ENCODE measurements at regions not wholly inside any gene's neighbourhood (a gene's known extent, or its start where the extent isn't known, plus 50 kb on each side); places are given as distances from the start of the nearest gene placed in this dataset.
"Not testable (repeated sequence)": the region's sequence is repeated elsewhere in the genome, so short reads cannot be mapped to it uniquely, and the experiment has no call there.

GRCh38 chr10:25808372-25808771, 125.7 kb upstream of the MYO3A start:
- DNase-seq (ENCODE audit: low read depth in 2 of 2): no peak

GRCh38 chr10:25811052-25811685, 122.9 kb upstream of the MYO3A start:
- no peak for DNase-seq (ENCODE audit: low read depth in 2 of 2)

DNA sequence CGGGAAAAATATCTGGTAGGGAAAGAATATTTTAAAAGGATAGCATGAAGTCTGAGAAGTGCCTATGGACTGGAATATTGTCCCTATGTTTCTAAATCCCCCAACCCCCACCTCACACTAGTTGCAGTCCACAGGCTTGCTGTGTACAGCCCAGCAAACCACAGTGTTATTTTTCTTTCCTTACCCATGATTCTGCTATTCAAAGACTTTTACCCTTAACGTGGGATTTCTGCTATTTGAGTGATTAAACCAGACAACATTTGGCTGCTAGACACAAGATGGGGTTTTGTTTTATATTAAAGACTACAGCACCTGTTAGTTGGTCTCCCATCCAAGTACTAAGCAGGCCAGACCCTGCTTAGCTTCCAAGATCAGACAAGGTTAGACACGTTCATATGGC, 120.5 kb upstream of the MYO3A start:
- DNase-seq (ENCODE audit: low read depth in 2 of 2): no peak

GRCh38 chr10:25815236-25815635, 118.8 kb upstream of the MYO3A start:
- no peak for DNase-seq (ENCODE audit: low read depth in 2 of 2)

DNA sequence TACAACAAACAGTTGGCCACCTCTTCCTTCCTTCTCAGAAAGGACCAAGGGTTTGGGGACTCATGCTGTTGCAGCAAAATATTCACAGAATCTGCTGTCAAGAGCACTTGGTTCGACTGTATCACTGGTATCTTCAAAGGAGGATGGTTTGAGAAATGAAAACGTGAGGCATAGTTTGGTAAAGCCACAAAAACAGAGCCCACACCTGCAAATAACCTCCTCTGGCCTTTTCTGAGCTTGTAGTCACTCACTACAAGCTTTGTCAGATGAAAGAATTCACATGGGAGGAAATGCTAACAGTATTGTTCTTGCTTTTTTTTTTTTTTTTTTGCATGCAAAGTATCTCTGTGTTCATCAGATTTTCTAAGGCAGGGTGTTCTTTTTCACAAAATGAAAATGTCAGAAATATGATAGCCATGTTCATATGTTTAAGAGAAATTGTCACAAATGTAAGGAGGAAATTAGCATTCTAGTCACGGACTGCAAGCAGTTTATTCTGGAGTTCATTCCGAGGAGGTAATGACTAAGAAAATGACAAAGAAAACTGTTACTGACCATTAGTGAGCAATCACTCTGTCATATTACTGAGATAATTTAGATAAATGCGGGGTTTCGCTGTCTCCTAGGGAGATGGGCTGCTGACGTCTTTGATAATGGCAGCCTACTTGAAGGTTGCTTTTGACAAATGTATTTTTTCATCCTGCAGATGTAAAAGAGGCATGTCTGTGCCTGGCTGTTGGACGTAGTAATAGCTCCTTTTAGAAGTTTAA, 117.8 kb upstream of the MYO3A start:
- DNase-seq (ENCODE audit: low read depth in 2 of 2): no peak

- DNase-seq (ENCODE audit: low read depth in 2 of 2): no peak
Measured at GRCh38 chr10:25817200-25817599, 116.8 kb upstream of the MYO3A start.

DNA sequence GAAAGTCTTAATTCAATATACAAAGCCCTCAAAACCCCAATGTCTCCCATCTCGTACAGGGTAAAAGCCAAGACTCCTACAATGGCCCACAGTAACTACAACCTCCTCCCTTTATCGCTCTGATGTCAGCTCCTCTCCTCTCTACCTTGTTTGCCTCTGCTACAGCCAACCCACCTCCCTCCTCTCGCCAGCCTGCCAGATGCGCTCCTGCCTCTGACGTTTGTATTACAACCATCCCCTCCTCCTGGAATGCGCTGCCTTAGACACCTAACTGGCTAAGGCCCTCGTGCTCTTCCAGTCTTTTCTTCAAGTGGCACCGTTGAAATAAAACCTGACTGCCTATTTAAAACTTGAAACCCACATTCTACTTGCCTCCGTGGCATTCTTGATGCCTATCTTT, 115.3 kb upstream of the MYO3A start:
- DNase-seq (ENCODE audit: low read depth in 2 of 2): no peak

DNA sequence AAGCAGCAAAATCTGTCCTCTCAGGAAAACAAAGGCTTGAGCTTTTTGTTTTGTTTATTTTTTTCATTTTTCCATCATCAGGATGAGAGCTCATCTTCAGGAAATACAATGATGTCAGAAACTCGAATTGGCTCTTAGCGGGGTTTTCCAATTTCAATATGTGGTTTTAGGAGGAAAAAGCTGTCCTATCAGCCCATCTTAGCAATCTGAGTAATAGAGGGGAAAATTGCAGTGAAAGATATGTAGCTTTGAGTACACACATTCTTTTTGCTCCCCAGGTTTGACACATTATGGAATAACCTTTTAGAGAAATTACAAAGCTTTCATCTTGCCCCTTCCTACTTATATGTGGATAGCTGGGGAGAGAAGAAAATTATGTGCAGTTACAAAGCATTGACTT, 113.6 kb upstream of the MYO3A start:
- no peak for DNase-seq (ENCODE audit: low read depth in 2 of 2)

DNA sequence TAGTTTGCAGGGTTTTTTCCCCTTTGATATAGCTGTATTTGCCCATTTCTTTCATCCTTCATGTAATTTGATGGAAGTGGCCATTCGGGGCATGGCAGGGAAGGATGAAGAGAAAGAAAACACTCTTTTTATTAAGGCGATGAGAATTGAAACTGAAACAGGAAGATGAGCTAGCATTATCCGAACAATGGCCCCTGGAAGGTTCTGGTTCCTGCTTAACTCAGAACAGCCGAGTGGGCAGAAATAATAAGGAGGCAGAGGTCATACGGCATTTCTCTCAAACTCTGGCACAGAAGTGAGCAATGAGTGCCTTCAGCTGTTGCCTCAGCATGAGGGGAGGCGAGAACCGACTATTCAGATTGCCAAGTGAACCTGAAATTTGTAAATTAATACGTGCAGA, 113.2 kb upstream of the MYO3A start:
- DNase-seq (ENCODE audit: low read depth in 2 of 2): no peak

DNA sequence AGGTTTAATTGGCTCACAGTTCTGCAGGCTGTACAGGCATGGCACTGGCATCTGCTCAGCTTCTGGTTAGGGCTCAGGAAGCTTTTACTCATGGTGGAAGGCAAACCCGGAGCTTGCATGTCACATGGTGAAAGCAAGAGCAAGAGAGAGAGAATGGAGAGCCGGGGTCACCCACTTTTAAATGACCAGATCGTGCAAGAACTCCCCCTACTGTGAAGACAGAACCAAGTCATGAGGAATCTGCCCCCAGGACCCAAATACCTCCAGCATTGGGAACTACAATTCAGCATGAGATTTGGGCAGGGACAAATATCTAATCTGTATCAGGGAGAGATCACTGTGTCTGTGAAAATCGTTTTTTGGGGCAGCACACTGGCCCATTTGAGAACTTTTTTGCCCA, 110.0 kb upstream of the MYO3A start:
- no peak for DNase-seq (ENCODE audit: low read depth in 2 of 2)

DNA sequence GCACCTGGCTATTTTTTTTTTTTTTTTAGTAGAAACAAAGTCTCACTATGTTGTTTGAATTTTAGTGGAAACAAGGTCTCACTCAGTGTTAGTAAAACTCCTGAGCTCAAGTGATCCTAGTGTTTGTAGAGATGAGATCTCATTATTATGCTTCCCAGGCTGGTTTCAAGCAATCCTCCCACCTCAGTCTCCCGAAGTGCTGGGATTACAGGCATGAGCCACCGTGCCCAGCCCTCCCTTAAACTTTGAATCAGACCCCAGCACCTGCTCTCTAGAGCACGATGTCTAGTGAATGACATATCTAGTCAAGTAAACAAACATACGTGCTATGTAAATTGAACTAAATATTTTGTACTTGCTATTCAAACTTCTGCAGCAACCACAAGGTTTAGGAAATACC, 105.6 kb upstream of the MYO3A start:
- no peak for DNase-seq (ENCODE audit: low read depth in 2 of 2)

- DNase-seq (ENCODE audit: low read depth in 2 of 2): no peak
Measured at GRCh38 chr10:25831080-25831479, 102.9 kb upstream of the MYO3A start.

- no peak for DNase-seq (ENCODE audit: low read depth in 2 of 2)
Measured at GRCh38 chr10:25839683-25840082, 94.3 kb upstream of the MYO3A start.

- DNase-seq (ENCODE audit: low read depth in 2 of 2): not testable (repeated sequence)
Measured at GRCh38 chr10:25840875-25841274, 93.2 kb upstream of the MYO3A start.

- no peak for DNase-seq (ENCODE audit: low read depth in 2 of 2)
Measured at GRCh38 chr10:25842146-25842545, 91.9 kb upstream of the MYO3A start.

DNA sequence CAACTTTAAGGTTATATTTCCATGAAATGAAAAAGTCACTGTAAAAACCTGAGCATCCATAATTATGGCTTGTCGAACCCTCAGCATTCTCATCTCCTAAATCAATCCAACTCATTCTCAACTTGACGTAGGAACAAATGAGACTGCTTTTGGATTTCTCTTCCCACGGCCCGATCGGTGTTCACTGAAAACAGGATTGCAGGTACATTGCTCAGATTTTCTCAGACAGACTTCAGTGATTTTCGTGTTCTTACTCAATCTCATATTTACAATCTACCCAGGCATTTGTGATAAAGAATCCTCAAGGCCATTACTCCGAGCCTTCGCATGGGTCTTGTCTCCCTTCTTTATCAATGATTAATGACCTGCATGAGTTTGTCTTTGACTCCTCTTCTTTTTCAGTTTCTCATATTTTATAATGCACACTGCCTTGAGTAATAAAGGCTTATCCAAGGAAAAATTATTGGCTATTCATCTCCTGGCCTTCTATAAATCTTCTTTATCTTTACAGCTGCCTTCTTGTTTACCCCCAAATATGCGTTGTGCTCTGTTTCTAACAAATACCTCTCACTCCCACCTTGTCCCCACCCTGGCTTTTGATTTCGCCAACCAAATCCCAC, 90.4 kb upstream of the MYO3A start:
- no peak for DNase-seq (ENCODE audit: low read depth in 2 of 2)

DNA sequence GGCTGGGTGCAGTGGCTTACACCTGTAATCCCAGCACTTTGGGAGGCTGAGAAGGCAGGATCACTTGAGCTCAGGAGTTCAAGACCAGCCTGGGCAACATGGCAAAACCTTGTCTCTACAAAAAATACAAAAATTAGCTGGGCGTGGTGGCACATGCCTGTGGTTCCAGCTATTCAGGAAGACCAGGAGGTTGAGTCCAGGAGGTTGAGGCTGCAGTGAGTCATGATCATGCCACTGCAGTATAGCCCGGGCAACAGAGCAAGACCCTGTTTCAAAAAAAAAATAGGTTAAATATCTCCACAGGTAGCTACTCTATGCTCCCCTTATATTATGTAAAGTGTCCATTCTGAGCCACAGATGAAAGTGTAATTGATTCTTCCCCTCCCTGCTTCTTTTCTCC, 89.3 kb upstream of the MYO3A start:
- DNase-seq (ENCODE audit: low read depth in 2 of 2): not testable (repeated sequence)

DNA sequence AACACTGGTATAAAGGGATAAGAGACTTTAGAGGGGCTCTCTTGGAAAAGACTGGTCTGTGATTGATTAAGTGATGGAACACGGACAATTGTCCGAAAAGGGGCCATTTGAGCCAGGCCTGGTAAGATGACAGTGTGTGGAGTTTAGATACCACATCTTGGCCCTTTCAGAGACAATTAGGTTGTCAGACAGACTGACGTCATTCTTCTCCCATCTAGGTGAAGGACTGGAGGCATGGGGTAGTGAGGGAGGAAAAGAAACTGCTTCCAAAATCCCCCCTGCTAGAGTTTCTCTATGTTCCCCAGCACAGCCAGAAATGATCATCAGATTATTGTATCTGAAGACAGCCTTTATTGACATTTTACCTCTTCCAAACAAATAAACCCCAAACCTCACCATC, 84.8 kb upstream of the MYO3A start:
- DNase-seq (ENCODE audit: low read depth in 2 of 2): no peak

DNA sequence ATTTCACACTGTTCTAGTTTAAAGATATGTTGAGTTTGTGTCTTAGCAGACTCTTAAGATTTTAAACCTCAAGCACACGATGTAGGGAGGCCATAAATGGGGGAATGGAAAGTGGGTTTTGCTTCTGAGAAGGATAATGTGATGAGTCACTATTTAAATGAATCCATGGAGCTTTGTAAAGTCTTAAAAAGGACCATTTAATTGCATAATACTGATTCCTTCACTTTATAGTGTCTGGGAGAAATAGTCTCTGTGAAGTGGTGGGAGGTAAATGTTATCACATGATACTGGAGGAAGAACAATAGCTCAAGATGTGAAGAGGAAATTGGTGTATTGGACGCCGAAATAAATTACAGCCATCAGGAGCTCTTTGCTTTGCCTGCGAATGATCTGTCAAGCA, 84.0 kb upstream of the MYO3A start:
- DNase-seq (ENCODE audit: low read depth in 2 of 2): no peak

DNA sequence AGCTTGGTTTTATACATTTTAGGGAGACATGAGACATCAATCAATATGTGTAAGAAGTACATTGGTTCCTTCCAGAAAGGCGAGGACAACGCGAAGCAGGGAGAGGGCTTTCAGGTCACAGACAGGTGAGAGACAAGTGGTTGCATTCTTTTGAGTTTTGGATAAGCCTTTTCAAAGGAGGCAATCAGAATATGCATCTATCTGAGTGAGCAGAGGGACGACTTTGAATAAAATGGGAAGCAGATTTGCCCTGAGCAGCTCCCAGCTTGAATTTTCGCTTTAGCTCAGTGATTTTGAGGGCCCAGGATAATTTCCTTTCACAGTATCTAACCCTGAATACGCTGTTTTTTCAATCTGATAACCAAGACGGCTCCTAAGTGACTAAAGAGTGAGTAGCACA, 82.5 kb upstream of the MYO3A start:
- no peak for DNase-seq (ENCODE audit: low read depth in 2 of 2)

DNA sequence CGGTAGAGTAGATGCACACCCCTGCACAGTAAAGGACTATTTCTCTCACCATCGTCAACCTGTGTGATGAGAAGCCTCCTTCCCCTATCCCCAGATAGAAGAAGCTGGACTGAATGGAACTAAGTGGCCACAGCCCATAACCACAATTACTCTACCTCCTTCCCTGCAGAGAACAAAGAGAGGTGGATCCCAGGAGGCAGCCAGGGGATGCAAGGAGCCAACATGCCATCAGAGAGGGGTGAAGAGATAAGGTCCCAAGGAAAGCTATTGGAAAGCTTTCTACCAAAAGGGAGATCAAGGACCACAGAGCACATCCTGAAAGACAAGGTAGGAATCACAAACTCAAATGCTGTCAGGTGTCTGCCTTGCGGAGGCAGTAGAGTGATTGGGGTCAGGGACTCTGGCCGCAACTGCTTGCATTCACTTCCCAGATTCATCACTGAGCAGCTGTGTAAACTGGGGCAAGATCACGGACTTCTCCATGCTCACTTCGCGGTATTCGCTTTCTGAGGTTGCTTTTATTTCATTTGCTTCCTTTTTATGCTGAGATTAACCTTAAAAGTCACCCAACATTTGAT, 81.6 kb upstream of the MYO3A start:
- DNase-seq (ENCODE audit: low read depth in 2 of 2): no peak

- DNase-seq (ENCODE audit: low read depth in 2 of 2): no peak
Measured at GRCh38 chr10:25858076-25858475, 76.0 kb upstream of the MYO3A start.

GRCh38 chr10:25865267-25865666, 68.8 kb upstream of the MYO3A start:
- no peak for DNase-seq (ENCODE audit: low read depth in 2 of 2)
